Ascending aorta (tissue), 2 donors: ENCODE measurements at regions not wholly inside any gene's neighbourhood (a gene's known extent, or its start where the extent isn't known, plus 50 kb on each side); places are given as distances from the start of the nearest gene placed in this dataset.

ENCODE experiments used
- DNase-seq, 2 donors: peaks; one replicate each; pipeline ENCODE4 v3.0.0-alpha.2; 2019; ENCODE audit warnings: low spot score in 2 of 2
- H3K27ac ChIP-seq, 2 donors: fragments of 200-600 bp; sonication (generic); one replicate each; pipeline ENCODE4 v1.5.1; 2016 to 2017; ENCODE audit warnings: mild to moderate bottlenecking in 1 of 2
- H3K27me3 ChIP-seq: fragments of 200-600 bp; sonication (generic); one replicate; pipeline ENCODE4 v1.5.1; 2017
- H3K36me3 ChIP-seq, 2 donors: fragments of 200-600 bp; sonication (generic); one replicate each; pipeline ENCODE4 v1.5.1; 2016
- H3K4me1 ChIP-seq, 2 donors: fragments of 200-600 bp; sonication (generic); one replicate each; pipeline ENCODE4 v1.5.1; 2016 to 2017; ENCODE audit warnings: mild to moderate bottlenecking in 1 of 2
- H3K4me3 ChIP-seq, 2 donors: fragments of 200-600 bp; sonication (generic); one replicate each; pipeline ENCODE4 v1.5.1; 2016 to 2017; ENCODE audit warnings: mild to moderate bottlenecking in 1 of 2
- H3K9me3 ChIP-seq, 2 donors: fragments of 200-600 bp; sonication (generic); one replicate each; pipeline ENCODE4 v1.5.1; 2016
- intact Hi-C: fragments of 100-400 bp; cut with DNase I; formaldehyde crosslinking; loops from one replicate; pipeline ENCODE4 v1.15.1; 2023
- TF ChIP-seq, protein P1 (sequence below), 3 experiments: fragments of 200-600 bp in 2 of 3; fragments of 450-650 bp in 1 of 3; sonication (generic) in 2 of 3; IDR thresholded peaks; one replicate each; pipeline ENCODE4 v1.5.1; 2016 to 2019; ENCODE audit warnings: antibody characterized with exemption in 3 of 3, mild to moderate bottlenecking in 1 of 3, moderate library complexity in 1 of 3

- no peaks in the 10 kb centered on the region for H3K4me1 ChIP-seq
- H3K36me3 ChIP-seq = no peaks in the 10 kb centered on the region
- DNase-seq = no peak
- H3K9me3 ChIP-seq = no peaks in the 10 kb centered on the region
- no peaks in the 10 kb centered on the region for H3K27me3 ChIP-seq
- TF ChIP-seq, protein P1, sequence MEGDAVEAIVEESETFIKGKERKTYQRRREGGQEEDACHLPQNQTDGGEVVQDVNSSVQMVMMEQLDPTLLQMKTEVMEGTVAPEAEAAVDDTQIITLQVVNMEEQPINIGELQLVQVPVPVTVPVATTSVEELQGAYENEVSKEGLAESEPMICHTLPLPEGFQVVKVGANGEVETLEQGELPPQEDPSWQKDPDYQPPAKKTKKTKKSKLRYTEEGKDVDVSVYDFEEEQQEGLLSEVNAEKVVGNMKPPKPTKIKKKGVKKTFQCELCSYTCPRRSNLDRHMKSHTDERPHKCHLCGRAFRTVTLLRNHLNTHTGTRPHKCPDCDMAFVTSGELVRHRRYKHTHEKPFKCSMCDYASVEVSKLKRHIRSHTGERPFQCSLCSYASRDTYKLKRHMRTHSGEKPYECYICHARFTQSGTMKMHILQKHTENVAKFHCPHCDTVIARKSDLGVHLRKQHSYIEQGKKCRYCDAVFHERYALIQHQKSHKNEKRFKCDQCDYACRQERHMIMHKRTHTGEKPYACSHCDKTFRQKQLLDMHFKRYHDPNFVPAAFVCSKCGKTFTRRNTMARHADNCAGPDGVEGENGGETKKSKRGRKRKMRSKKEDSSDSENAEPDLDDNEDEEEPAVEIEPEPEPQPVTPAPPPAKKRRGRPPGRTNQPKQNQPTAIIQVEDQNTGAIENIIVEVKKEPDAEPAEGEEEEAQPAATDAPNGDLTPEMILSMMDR (IDR thresholded peaks at IDR 0.05) = no peak
- intact Hi-C loops = no loop called here
- no peak overlapping the region for H3K4me3 ChIP-seq
- H3K27ac ChIP-seq = no peak overlapping the region
Observed at GRCh38 chr13:56356690-56357089, 784.0 kb upstream of the PRR20A start.

DNA sequence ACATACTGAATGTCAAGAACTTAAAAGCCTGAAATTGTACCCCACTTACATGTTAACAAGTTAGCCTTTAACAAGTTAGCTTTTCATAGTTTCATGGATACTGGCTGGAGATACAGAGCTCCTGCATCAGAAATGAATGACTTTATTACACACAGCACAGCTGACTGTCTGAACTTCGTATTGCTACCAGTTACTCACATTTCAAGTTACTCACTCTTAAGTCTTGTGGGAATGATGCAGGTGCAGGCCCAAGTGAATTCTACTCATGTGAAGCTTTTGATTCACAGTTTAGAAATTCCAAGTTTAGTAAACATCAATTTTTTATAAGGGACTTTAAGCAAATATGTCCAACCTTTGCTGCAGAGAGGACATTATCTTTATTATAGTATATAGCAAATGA lies 762.2 kb upstream of the PRR20A start:
- Histone ChIP-seq H3K4me1 (no peaks in the 10 kb centered on the region), H3K27me3 (no peaks in the 10 kb centered on the region), H3K36me3 (no peaks in the 10 kb centered on the region), H3K9me3 (no peaks in the 10 kb centered on the region), H3K4me3 (no peak overlapping the region), H3K27ac (no peak overlapping the region)
- no peak for DNase-seq
- TF ChIP-seq, protein P1 (IDR thresholded peaks at IDR 0.05) = no peak
- intact Hi-C loops = no loop called here

DNA sequence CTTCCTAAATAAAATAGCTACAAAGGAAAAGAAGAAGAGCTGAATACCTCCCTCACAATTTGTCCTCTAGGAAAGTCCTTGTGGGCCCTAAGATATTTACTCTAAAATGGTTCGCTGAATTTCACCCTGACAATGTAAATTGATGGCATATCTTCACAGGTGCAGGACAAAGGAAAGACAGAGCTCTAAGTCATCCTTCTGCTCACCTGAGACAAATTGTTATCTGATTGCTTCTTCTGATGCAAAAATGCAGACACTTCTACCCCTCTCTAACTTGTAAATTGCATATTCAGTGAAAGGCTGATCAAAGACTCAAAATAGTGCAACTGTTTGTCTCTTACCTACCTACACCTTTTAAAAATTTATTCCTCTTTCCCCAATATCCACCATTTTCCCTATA lies 747.2 kb upstream of the PRR20A start:
- TF ChIP-seq, protein P1 (IDR thresholded peaks at IDR 0.05) = no peak
- Histone ChIP-seq H3K9me3 (no peaks in the 10 kb centered on the region), H3K36me3 (no peaks in the 10 kb centered on the region), H3K27ac (no peak overlapping the region), H3K4me3 (no peak overlapping the region), H3K27me3 (no peaks in the 10 kb centered on the region), H3K4me1 (no peaks in the 10 kb centered on the region)
- intact Hi-C loops = no loop called here
- no peak for DNase-seq

- intact Hi-C loops = no loop called here
Observed at GRCh38 chr13:56396318-56396717, 744.4 kb upstream of the PRR20A start.

DNA sequence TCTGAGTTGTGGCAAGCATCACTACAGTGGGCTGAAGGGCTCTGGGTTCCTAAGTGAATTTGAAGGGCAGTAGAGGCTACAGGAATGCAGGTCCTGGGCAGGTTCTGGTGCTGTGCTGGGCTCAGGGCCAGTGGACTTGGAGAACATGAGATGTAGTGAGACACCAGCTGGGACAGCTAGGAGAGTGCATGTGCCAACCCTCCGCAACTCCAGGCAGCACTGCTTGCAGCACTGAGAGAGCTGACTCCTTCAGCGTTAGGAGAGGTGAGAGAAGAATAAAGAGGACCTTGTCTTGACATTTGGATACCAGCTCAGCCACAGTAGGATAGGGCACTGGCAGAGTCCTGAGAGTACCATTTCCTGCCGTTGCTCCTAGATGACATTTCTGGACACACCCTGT lies 739.9 kb upstream of the PRR20A start:
- H3K9me3 ChIP-seq = no peaks in the 10 kb centered on the region
- intact Hi-C loops = no loop called here
- no peak for DNase-seq
- H3K4me1 ChIP-seq = no peaks in the 10 kb centered on the region
- H3K27me3 ChIP-seq = no peaks in the 10 kb centered on the region
- no peak overlapping the region for H3K4me3 ChIP-seq
- TF ChIP-seq, protein P1 (IDR thresholded peaks at IDR 0.05) = no peak
- H3K36me3 ChIP-seq = no peaks in the 10 kb centered on the region
- H3K27ac ChIP-seq = no peak overlapping the region

More at GRCh38 chr13:56396318-56396717, 744.4 kb upstream of the PRR20A start:
- no peak for DNase-seq
- no peaks in the 10 kb centered on the region for H3K36me3 ChIP-seq
- H3K4me1 ChIP-seq = no peaks in the 10 kb centered on the region
- H3K27me3 ChIP-seq = no peaks in the 10 kb centered on the region
- no peak overlapping the region for H3K4me3 ChIP-seq
- H3K9me3 ChIP-seq = no peaks in the 10 kb centered on the region
- no peak overlapping the region for H3K27ac ChIP-seq
- TF ChIP-seq, protein P1 (IDR thresholded peaks at IDR 0.05) = no peak

GRCh38 chr13:56412856-56413255 lies 727.9 kb upstream of the PRR20A start:
- Histone ChIP-seq H3K4me3 (no peak overlapping the region), H3K36me3 (no peaks in the 10 kb centered on the region), H3K27me3 (no peaks in the 10 kb centered on the region), H3K27ac (no peak overlapping the region), H3K4me1 (no peaks in the 10 kb centered on the region), H3K9me3 (peaks cover 0 to 7% of the 10 kb centered on the region in 2 donors)
- TF ChIP-seq, protein P1 (IDR thresholded peaks at IDR 0.05) = no peak
- no peak for DNase-seq
- intact Hi-C loops = no loop called here
